ENCODE measurements at regions not wholly inside any gene's neighbourhood (a gene's known extent, or its start where the extent isn't known, plus 50 kb on each side); places are given as distances from the start of the nearest gene placed in this dataset.

- no peaks in the 10 kb centered on the region for H3K27me3 ChIP-seq (ENCODE audit: control insufficient read depth, insufficient read depth, low read length)
- Mint-ChIP-seq H3K27ac (no peak overlapping the region), H3K27me3 (ENCODE audit: low read depth in 2 of 2) (peaks cover 0 to 2% of the 10 kb centered on the region in 2 donors), H3K36me3 (no peaks in the 10 kb centered on the region), H3K9me3 (peaks cover 0 to 2% of the 10 kb centered on the region in 2 donors), H3K4me1 (no peaks in the 10 kb centered on the region), H3K4me3 (no peak overlapping the region)
- H3K36me3 ChIP-seq (ENCODE audit: control insufficient read depth, insufficient read depth, low read length): no peaks in the 10 kb centered on the region
- WGBS (ENCODE audit: insufficient coverage): 52% methylated on average over 2 of the region's 2 CpGs
- no peak for TF ChIP-seq CTCF (IDR thresholded peaks at IDR 0.05)
- no peak overlapping the region for H3K27ac ChIP-seq (ENCODE audit: low read length)
- no peak overlapping the region for H3K4me3 ChIP-seq (ENCODE audit: low read length)
- no peaks in the 10 kb centered on the region for H3K9me3 ChIP-seq (ENCODE audit: control insufficient read depth, insufficient read depth, low read length)
- no peaks in the 10 kb centered on the region for H3K4me1 ChIP-seq (ENCODE audit: control insufficient read depth, insufficient read depth, low read length)
- DNase-seq: no peak
- intact Hi-C loops (cut with micrococcal nuclease): no loop called here
- ATAC-seq: no peak
Measured at GRCh38 chr11:56885854-56886253, 102.9 kb upstream of the OR5AK2 start.

GRCh38 chr11:56885177-56885576, 103.5 kb upstream of the OR5AK2 start:
- no peak for TF ChIP-seq CTCF (IDR thresholded peaks at IDR 0.05)
- Histone ChIP-seq H3K27me3 (ENCODE audit: control insufficient read depth, insufficient read depth, low read length) (no peaks in the 10 kb centered on the region), H3K27ac (ENCODE audit: low read length) (no peak overlapping the region), H3K4me1 (ENCODE audit: control insufficient read depth, insufficient read depth, low read length) (no peaks in the 10 kb centered on the region), H3K36me3 (ENCODE audit: control insufficient read depth, insufficient read depth, low read length) (no peaks in the 10 kb centered on the region), H3K9me3 (ENCODE audit: control insufficient read depth, insufficient read depth, low read length) (no peaks in the 10 kb centered on the region), H3K4me3 (ENCODE audit: low read length) (no peak overlapping the region)
- Mint-ChIP-seq H3K36me3 (no peaks in the 10 kb centered on the region), H3K9me3 (peaks cover 0 to 2% of the 10 kb centered on the region in 2 donors), H3K27ac (no peak overlapping the region), H3K4me1 (no peaks in the 10 kb centered on the region), H3K4me3 (no peak overlapping the region), H3K27me3 (ENCODE audit: low read depth in 2 of 2) (peaks cover 0 to 2% of the 10 kb centered on the region in 2 donors)
- intact Hi-C loops (cut with micrococcal nuclease): no loop called here
- ATAC-seq: no peak
- DNase-seq: no peak
- 69% methylated on average over 1 of the region's 1 CpG for WGBS (ENCODE audit: insufficient coverage)

GRCh38 chr11:56883371-56883987, 105.2 kb upstream of the OR5AK2 start:
- ATAC-seq: no peak
- no peak overlapping the region for H3K27ac ChIP-seq (ENCODE audit: low read length)
- no peaks in the 10 kb centered on the region for H3K9me3 Mint-ChIP-seq
- H3K4me1 ChIP-seq (ENCODE audit: control insufficient read depth, insufficient read depth, low read length): no peaks in the 10 kb centered on the region
- intact Hi-C loops (cut with micrococcal nuclease): no loop called here
- no peaks in the 10 kb centered on the region for H3K27me3 Mint-ChIP-seq (ENCODE audit: low read depth in 2 of 2)
- no peaks in the 10 kb centered on the region for H3K9me3 ChIP-seq (ENCODE audit: control insufficient read depth, insufficient read depth, low read length)
- H3K4me1 Mint-ChIP-seq: no peaks in the 10 kb centered on the region
- H3K4me3 ChIP-seq (ENCODE audit: low read length): no peak overlapping the region
- H3K36me3 ChIP-seq (ENCODE audit: control insufficient read depth, insufficient read depth, low read length): no peaks in the 10 kb centered on the region
- H3K36me3 Mint-ChIP-seq: no peaks in the 10 kb centered on the region
- H3K27me3 ChIP-seq (ENCODE audit: control insufficient read depth, insufficient read depth, low read length): no peaks in the 10 kb centered on the region
- no peak overlapping the region for H3K27ac Mint-ChIP-seq
- DNase-seq: no peak
- 88% methylated on average over 9 of the region's 9 CpGs for WGBS (ENCODE audit: insufficient coverage)
- TF ChIP-seq CTCF (IDR thresholded peaks at IDR 0.05): no peak
- H3K4me3 Mint-ChIP-seq: no peak overlapping the region

- no peaks in the 10 kb centered on the region for H3K36me3 Mint-ChIP-seq
- DNase-seq (no peak), ATAC-seq (no peak)
- H3K27me3 Mint-ChIP-seq (ENCODE audit: low read depth in 2 of 2): no peaks in the 10 kb centered on the region
- intact Hi-C loops (cut with micrococcal nuclease): no loop called here
- H3K9me3 ChIP-seq (ENCODE audit: control insufficient read depth, insufficient read depth, low read length): no peaks in the 10 kb centered on the region
- H3K27ac ChIP-seq (ENCODE audit: low read length): no peak overlapping the region
- H3K27ac Mint-ChIP-seq: no peak overlapping the region
- H3K4me3 ChIP-seq (ENCODE audit: low read length): no peak overlapping the region
- no peaks in the 10 kb centered on the region for H3K36me3 ChIP-seq (ENCODE audit: control insufficient read depth, insufficient read depth, low read length)
- H3K4me1 ChIP-seq (ENCODE audit: control insufficient read depth, insufficient read depth, low read length): no peaks in the 10 kb centered on the region
- no peak for TF ChIP-seq CTCF (IDR thresholded peaks at IDR 0.05)
- H3K27me3 ChIP-seq (ENCODE audit: control insufficient read depth, insufficient read depth, low read length): no peaks in the 10 kb centered on the region
- peaks cover 2 to 4% of the 10 kb centered on the region in 2 donors for H3K9me3 Mint-ChIP-seq
- no peak overlapping the region for H3K4me3 Mint-ChIP-seq
- H3K4me1 Mint-ChIP-seq: no peaks in the 10 kb centered on the region
- 76% methylated on average over 3 of the region's 3 CpGs for WGBS (ENCODE audit: insufficient coverage)
Measured at GRCh38 chr11:56876621-56877275, 112.0 kb upstream of the OR5AK2 start.
